NOMO-1 treated with dmso at 0.1 percent for 144 hours (cell line): ENCODE measurements at regions not wholly inside any gene's neighbourhood (a gene's known extent, or its start where the extent isn't known, plus 50 kb on each side); places are given as distances from the start of the nearest gene placed in this dataset.
A peak's percentile ranks its signal among the peaks of the same experiment; 100 is the strongest.

Experiments used
- DNase-seq: peaks from one replicate; lab custom pipeline; 2025; ENCODE audit not compliant: unreplicated experiment; lab: John Stamatoyannopoulos, UW

- no peak for DNase-seq
Observed at GRCh38 chr14:49467091-49467490, 119.1 kb downstream of the RPS29 start.

GRCh38 chr14:49464885-49465284 lies 121.3 kb downstream of the RPS29 start:
- DNase-seq, result no peak

GRCh38 chr14:49463146-49463545 lies 123.0 kb downstream of the RPS29 start:
- DNase-seq, result no peak

- peak; percentile 23 for DNase-seq
Observed at GRCh38 chr14:49461529-49462401, 124.4 kb downstream of the RPS29 start.

GRCh38 chr14:49460662-49461061 lies 125.5 kb downstream of the RPS29 start:
- no peak for DNase-seq

- no peak for DNase-seq
Observed at GRCh38 chr14:49456589-49456988, 129.6 kb downstream of the RPS29 start.

- DNase-seq, result no peak
Observed at GRCh38 chr14:49451938-49452337, 134.2 kb downstream of the RPS29 start.

GRCh38 chr14:49449749-49450148 lies 136.4 kb downstream of the RPS29 start:
- no peak for DNase-seq

- no peak for DNase-seq
Observed at GRCh38 chr14:49447540-49448107, 138.6 kb downstream of the RPS29 start.

- no peak for DNase-seq
Observed at GRCh38 chr14:49446801-49447200, 139.4 kb downstream of the RPS29 start.

GRCh38 chr14:49438256-49438770 lies 147.9 kb downstream of the RPS29 start:
- no peak for DNase-seq

GRCh38 chr14:49428076-49428475 lies 158.1 kb downstream of the RPS29 start:
- no peak for DNase-seq

- no peak for DNase-seq
Observed at GRCh38 chr14:49427117-49427516, 159.1 kb downstream of the RPS29 start.

- DNase-seq, result no peak
Observed at GRCh38 chr14:49425921-49426320, 160.3 kb downstream of the RPS29 start.

- DNase-seq, result no peak
Observed at GRCh38 chr14:49424436-49425331, 161.5 kb downstream of the RPS29 start.

- DNase-seq, result no peak
Observed at GRCh38 chr14:49420201-49420600, 166.0 kb downstream of the RPS29 start.

- no peak for DNase-seq
Observed at GRCh38 chr14:49418789-49419188, 167.4 kb downstream of the RPS29 start.

GRCh38 chr14:49417790-49418189 lies 168.4 kb downstream of the RPS29 start:
- DNase-seq, result no peak

- DNase-seq, result no peak
Observed at GRCh38 chr14:49408187-49408933, 177.8 kb downstream of the RPS29 start.

- no peak for DNase-seq
Observed at GRCh38 chr14:49405291-49405690, 180.9 kb downstream of the RPS29 start.

GRCh38 chr14:49401373-49401772 lies 184.8 kb downstream of the RPS29 start:
- no peak for DNase-seq
